ENCODE measurements at regions not wholly inside any gene's neighbourhood (a gene's known extent, or its start where the extent isn't known, plus 50 kb on each side); places are given as distances from the start of the nearest gene placed in this dataset.
A peak's percentile ranks its signal among the peaks of the same experiment; 100 is the strongest.

- WGBS (ENCODE audit: low lambda C conversion rate) = 72% methylated on average over 1 of the region's 1 CpG
- POLR2A ChIA-PET = no interaction called here
- peak overlapping the region in 1 of 2 experiments; percentile 67; a peak in 2 of 4 replicates for H3K27ac ChIP-seq (ENCODE audit: low read depth in 2 of 2, low read length in 1 of 2)
Observed at GRCh38 chr15:39110746-39111145, 470.1 kb upstream of the THBS1 start.

GRCh38 chr15:39113741-39114140, 467.1 kb upstream of the THBS1 start:
- Histone ChIP-seq H3K27ac (ENCODE audit: low read depth in 2 of 2, low read length in 1 of 2) (no peak overlapping the region), H3K27me3 (ENCODE audit: insufficient read depth) (no peaks in the 10 kb centered on the region), H3K36me3 (replicated peaks in 1 of 2; ENCODE audit: control insufficient read depth in 1 of 2, insufficient read depth in 2 of 2, low read length in 1 of 2) (peaks cover 0 to 3% of the 10 kb centered on the region in 2 experiments), H4K20me1 (ENCODE audit: insufficient read depth) (no peaks in the 10 kb centered on the region), H3K4me3 (ENCODE audit: low read depth in 2 of 2, low read length in 1 of 2) (no peak overlapping the region), H3K79me2 (ENCODE audit: insufficient read depth) (no peaks in the 10 kb centered on the region), H3K4me1 (ENCODE audit: control insufficient read depth in 1 of 2, insufficient read depth in 2 of 2, low read depth in 1 of 2, low read length in 1 of 2) (peaks cover 0 to 9% of the 10 kb centered on the region in 2 experiments; a peak in 1 of 4 replicates), H3K9me2 (no peaks in the 10 kb centered on the region), H2AFZ (ENCODE audit: low read depth) (no peak overlapping the region), H3F3A (replicated peaks; ENCODE audit: insufficient read depth) (peaks cover 20% of the 10 kb centered on the region), H3K9me3 (peaks cover 11% of the 10 kb centered on the region; the same call in 1 of the 2 replicates), H3K4me2 (no peak overlapping the region), H3K9ac (no peak overlapping the region)
- no peak for DNase-seq
- WGBS (ENCODE audit: low lambda C conversion rate) = 77% methylated on average over 3 of the region's 3 CpGs
- CTCF ChIA-PET = interaction anchor here (1.2 kb wide), 1 partner anchor 12 kb away, joined by 3 read pairs; no protein-coding TSS in a partner anchor
- POLR2A ChIA-PET = no interaction called here
- TF ChIP-seq RFX5 (IDR thresholded peaks at IDR 0.05; ENCODE audit: low read length) (no peak), GABPA (IDR thresholded peaks at IDR 0.05; ENCODE audit: low read depth) (no peak), TCF12 (IDR thresholded peaks at IDR 0.05) (no peak), MEF2A (IDR thresholded peaks at IDR 0.05; ENCODE audit: borderline replicate concordance, low read depth) (no peak), RAD21 (IDR thresholded peaks at IDR 0.05; ENCODE audit: low read length) (no peak), RCOR1 (IDR thresholded peaks at IDR 0.05; ENCODE audit: low read length) (no peak), CHD2 (IDR thresholded peaks at IDR 0.05; ENCODE audit: low read length, partially characterized antibody) (no peak), YY1 (IDR thresholded peaks at IDR 0.05; ENCODE audit: low read depth) (no peak), EZH2phosphoT487 (IDR thresholded peaks at IDR 0.05; ENCODE audit: borderline replicate concordance, low read depth) (no peak), GATA2 (CRISPR knock-in tag; IDR thresholded peaks at IDR 0.05) (no peak)
- TF ChIP-seq, protein P1, sequence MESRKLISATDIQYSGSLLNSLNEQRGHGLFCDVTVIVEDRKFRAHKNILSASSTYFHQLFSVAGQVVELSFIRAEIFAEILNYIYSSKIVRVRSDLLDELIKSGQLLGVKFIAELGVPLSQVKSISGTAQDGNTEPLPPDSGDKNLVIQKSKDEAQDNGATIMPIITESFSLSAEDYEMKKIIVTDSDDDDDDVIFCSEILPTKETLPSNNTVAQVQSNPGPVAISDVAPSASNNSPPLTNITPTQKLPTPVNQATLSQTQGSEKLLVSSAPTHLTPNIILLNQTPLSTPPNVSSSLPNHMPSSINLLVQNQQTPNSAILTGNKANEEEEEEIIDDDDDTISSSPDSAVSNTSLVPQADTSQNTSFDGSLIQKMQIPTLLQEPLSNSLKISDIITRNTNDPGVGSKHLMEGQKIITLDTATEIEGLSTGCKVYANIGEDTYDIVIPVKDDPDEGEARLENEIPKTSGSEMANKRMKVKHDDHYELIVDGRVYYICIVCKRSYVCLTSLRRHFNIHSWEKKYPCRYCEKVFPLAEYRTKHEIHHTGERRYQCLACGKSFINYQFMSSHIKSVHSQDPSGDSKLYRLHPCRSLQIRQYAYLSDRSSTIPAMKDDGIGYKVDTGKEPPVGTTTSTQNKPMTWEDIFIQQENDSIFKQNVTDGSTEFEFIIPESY (IDR thresholded peaks at IDR 0.05; ENCODE audit: borderline replicate concordance, low read depth) = no peak
- TF ChIP-seq, protein P2, sequence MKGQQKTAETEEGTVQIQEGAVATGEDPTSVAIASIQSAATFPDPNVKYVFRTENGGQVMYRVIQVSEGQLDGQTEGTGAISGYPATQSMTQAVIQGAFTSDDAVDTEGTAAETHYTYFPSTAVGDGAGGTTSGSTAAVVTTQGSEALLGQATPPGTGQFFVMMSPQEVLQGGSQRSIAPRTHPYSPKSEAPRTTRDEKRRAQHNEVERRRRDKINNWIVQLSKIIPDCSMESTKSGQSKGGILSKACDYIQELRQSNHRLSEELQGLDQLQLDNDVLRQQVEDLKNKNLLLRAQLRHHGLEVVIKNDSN (IDR thresholded peaks at IDR 0.05; ENCODE audit: borderline replicate concordance, low read depth) = no peak
- TF ChIP-seq, protein P3, sequence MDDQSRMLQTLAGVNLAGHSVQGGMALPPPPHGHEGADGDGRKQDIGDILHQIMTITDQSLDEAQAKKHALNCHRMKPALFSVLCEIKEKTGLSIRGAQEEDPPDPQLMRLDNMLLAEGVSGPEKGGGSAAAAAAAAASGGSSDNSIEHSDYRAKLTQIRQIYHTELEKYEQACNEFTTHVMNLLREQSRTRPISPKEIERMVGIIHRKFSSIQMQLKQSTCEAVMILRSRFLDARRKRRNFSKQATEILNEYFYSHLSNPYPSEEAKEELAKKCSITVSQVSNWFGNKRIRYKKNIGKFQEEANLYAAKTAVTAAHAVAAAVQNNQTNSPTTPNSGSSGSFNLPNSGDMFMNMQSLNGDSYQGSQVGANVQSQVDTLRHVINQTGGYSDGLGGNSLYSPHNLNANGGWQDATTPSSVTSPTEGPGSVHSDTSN (IDR thresholded peaks at IDR 0.05) = no peak

More at GRCh38 chr15:39110746-39111145, 470.1 kb upstream of the THBS1 start:
- no peaks in the 10 kb centered on the region for H4K20me1 ChIP-seq (ENCODE audit: insufficient read depth)
- no peak overlapping the region for H3K4me3 ChIP-seq (ENCODE audit: low read depth in 2 of 2, low read length in 1 of 2)
- H3K9me2 ChIP-seq = no peaks in the 10 kb centered on the region
- H3K36me3 ChIP-seq (replicated peaks in 1 of 2; ENCODE audit: control insufficient read depth in 1 of 2, insufficient read depth in 2 of 2, low read length in 1 of 2) = no peaks in the 10 kb centered on the region
- H3K4me2 ChIP-seq = no peak overlapping the region
- H3F3A ChIP-seq (replicated peaks; ENCODE audit: insufficient read depth) = peaks cover 8% of the 10 kb centered on the region
- H3K79me2 ChIP-seq (ENCODE audit: insufficient read depth) = no peaks in the 10 kb centered on the region
- no peaks in the 10 kb centered on the region for H3K9me3 ChIP-seq
- no peak overlapping the region for H3K9ac ChIP-seq
- no peak for TF ChIP-seq GABPA (IDR thresholded peaks at IDR 0.05; ENCODE audit: low read depth)
- 0 out of 2 replicates have a peak, but pooled peaks have one; percentile 20 for TF ChIP-seq TCF12 (IDR thresholded peaks at IDR 0.05)
- no peak for DNase-seq
- H2AFZ ChIP-seq (ENCODE audit: low read depth) = no peak overlapping the region
- H3K4me1 ChIP-seq (ENCODE audit: control insufficient read depth in 1 of 2, insufficient read depth in 2 of 2, low read depth in 1 of 2, low read length in 1 of 2) = peaks cover 0 to 9% of the 10 kb centered on the region in 2 experiments; a peak in 1 of 4 replicates
- H3K27me3 ChIP-seq (ENCODE audit: insufficient read depth) = no peaks in the 10 kb centered on the region
- CTCF ChIA-PET = no interaction called here

Measured in SK-N-SH (cell line).